ENCODE measurements at regions not wholly inside any gene's neighbourhood (a gene's known extent, or its start where the extent isn't known, plus 50 kb on each side); places are given as distances from the start of the nearest gene placed in this dataset.

DNA sequence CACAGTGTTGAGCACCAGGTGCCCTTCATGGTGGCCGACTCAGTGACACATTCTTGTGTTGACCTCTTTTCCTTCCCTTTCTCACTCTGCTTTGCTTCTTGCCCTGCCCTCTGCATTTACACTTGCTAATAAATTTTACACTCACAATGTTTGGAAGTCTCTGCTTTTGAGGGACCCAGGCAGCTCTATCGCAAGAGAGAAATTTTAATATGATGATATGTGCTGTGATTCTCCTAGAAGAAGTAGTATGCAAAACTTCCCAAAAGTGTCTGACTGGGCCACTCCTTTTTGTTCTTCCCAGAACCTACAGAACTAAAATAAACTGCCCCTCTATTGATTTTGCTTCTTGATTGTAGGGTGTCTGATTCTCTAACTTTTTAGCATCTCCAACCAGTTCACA lies 135.0 kb downstream of the IRS1 start:
- no peak overlapping the region for H3K4me3 ChIP-seq (ENCODE audit: low read length)
- H3K4me1 ChIP-seq (ENCODE audit: control insufficient read depth, low read depth, low read length): no peaks in the 10 kb centered on the region
- no peaks in the 10 kb centered on the region for H3K36me3 ChIP-seq (ENCODE audit: control insufficient read depth, low read depth, low read length)
- H3K27ac ChIP-seq (ENCODE audit: low read length): no peak overlapping the region
- no peaks in the 10 kb centered on the region for H3K9me3 ChIP-seq (ENCODE audit: control insufficient read depth, low read depth, low read length)
- no peak overlapping the region for H3K9ac ChIP-seq (ENCODE audit: low read length)
- H3K27me3 ChIP-seq (ENCODE audit: control insufficient read depth, insufficient read depth, low read length): no peaks in the 10 kb centered on the region

DNA sequence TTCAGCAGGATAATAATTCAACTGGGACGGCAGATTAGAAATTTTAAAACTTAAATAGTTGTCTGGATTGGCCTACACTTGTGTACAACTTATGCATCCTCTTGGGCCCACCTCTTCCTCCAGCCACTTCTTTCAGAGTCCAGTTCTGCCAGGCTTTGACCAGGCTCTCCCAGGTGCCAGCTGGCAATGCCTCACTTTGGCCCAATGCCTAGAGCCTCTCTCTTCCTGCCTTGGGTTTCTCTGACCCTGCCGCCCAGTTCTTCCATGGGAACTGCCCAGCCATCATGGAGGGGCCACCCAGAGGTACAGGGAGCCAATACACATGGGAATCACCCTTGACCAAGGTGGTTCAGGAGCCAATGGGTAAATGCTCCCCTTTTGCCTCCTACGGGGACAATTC lies 135.5 kb downstream of the IRS1 start:
- Histone ChIP-seq H3K36me3 (ENCODE audit: control insufficient read depth, low read depth, low read length) (no peaks in the 10 kb centered on the region), H3K27ac (ENCODE audit: low read length) (no peak overlapping the region), H3K27me3 (ENCODE audit: control insufficient read depth, insufficient read depth, low read length) (no peaks in the 10 kb centered on the region), H3K4me1 (ENCODE audit: control insufficient read depth, low read depth, low read length) (no peaks in the 10 kb centered on the region), H3K4me3 (ENCODE audit: low read length) (no peak overlapping the region), H3K9ac (ENCODE audit: low read length) (no peak overlapping the region), H3K9me3 (ENCODE audit: control insufficient read depth, low read depth, low read length) (no peaks in the 10 kb centered on the region)

DNA sequence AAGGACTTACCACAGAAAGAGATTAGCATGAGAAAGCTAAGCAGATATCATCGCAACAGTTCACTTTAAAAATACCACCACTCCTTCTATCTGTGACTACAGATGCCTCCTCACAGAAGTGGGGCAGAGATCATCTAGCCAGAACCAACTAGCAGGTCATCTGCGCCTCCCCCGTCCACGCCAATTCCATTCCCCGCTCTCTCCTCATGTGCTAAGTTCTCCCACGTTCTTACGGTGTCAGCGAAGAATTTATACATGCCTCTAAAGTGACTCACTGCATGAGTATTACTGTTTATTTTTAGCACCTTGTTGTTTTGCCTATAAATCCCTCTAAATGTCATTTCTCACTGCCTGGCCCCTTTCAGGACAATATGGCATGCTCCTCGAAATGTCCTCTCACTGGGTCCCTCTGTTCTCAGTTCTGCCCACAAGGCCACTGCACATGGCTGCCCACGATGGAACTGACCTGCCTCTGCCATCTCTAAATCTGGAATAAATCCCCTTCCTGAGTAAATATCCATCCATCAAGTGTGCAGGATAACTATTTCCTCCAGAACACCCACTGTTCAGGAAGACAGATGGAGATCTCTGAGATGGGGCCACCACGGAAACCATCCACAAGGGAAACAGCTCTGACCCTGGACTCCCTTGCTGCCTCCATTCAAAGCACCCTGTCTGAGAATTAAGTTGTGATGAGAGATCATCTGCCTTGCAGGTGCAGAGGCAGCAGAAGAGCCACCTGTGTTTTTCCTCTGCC lies 137.7 kb downstream of the IRS1 start:
- Histone ChIP-seq H3K4me1 (ENCODE audit: control insufficient read depth, low read depth, low read length) (no peaks in the 10 kb centered on the region), H3K27me3 (ENCODE audit: control insufficient read depth, insufficient read depth, low read length) (no peaks in the 10 kb centered on the region), H3K27ac (ENCODE audit: low read length) (no peak overlapping the region), H3K36me3 (ENCODE audit: control insufficient read depth, low read depth, low read length) (no peaks in the 10 kb centered on the region), H3K9me3 (ENCODE audit: control insufficient read depth, low read depth, low read length) (no peaks in the 10 kb centered on the region), H3K9ac (ENCODE audit: low read length) (no peak overlapping the region), H3K4me3 (ENCODE audit: low read length) (no peak overlapping the region)

- H3K9me3 ChIP-seq (ENCODE audit: control insufficient read depth, low read depth, low read length): no peaks in the 10 kb centered on the region
- H3K9ac ChIP-seq (ENCODE audit: low read length): no peak overlapping the region
- H3K27me3 ChIP-seq (ENCODE audit: control insufficient read depth, insufficient read depth, low read length): no peaks in the 10 kb centered on the region
- H3K36me3 ChIP-seq (ENCODE audit: control insufficient read depth, low read depth, low read length): no peaks in the 10 kb centered on the region
- no peak overlapping the region for H3K27ac ChIP-seq (ENCODE audit: low read length)
- no peaks in the 10 kb centered on the region for H3K4me1 ChIP-seq (ENCODE audit: control insufficient read depth, low read depth, low read length)
- no peak overlapping the region for H3K4me3 ChIP-seq (ENCODE audit: low read length)
These were observed 139.1 kb downstream of the IRS1 start for GRCh38 chr2:226660526-226660925.

- Histone ChIP-seq H3K36me3 (ENCODE audit: control insufficient read depth, low read depth, low read length) (no peaks in the 10 kb centered on the region), H3K27ac (ENCODE audit: low read length) (no peak overlapping the region), H3K9me3 (ENCODE audit: control insufficient read depth, low read depth, low read length) (no peaks in the 10 kb centered on the region), H3K4me3 (ENCODE audit: low read length) (no peak overlapping the region), H3K4me1 (ENCODE audit: control insufficient read depth, low read depth, low read length) (no peaks in the 10 kb centered on the region), H3K9ac (ENCODE audit: low read length) (no peak overlapping the region), H3K27me3 (ENCODE audit: control insufficient read depth, insufficient read depth, low read length) (no peaks in the 10 kb centered on the region)
These were observed 139.5 kb downstream of the IRS1 start for GRCh38 chr2:226660124-226660523.

DNA sequence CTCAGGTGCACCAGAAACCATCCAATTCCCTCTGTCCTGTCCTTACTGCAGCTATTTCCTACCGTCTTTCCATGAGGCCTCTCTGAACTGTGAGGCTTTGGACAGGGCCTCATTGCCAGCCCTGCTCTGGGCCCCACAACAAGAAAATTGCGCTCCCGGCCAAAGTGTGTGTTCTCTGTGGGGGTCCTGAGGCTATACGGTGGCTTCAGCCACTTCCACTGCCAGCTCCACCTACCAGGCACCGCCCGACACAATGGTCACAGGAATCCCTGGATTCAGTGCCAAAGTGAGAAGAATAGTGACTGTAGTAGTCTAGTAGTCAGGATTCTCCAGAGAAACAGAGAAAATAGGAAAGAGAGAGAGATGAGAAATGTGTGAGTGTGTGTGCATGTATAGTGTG lies 140.2 kb downstream of the IRS1 start:
- Histone ChIP-seq H3K9me3 (ENCODE audit: control insufficient read depth, low read depth, low read length) (no peaks in the 10 kb centered on the region), H3K9ac (ENCODE audit: low read length) (no peak overlapping the region), H3K27ac (ENCODE audit: low read length) (no peak overlapping the region), H3K4me1 (ENCODE audit: control insufficient read depth, low read depth, low read length) (no peaks in the 10 kb centered on the region), H3K36me3 (ENCODE audit: control insufficient read depth, low read depth, low read length) (no peaks in the 10 kb centered on the region), H3K27me3 (ENCODE audit: control insufficient read depth, insufficient read depth, low read length) (no peaks in the 10 kb centered on the region), H3K4me3 (ENCODE audit: low read length) (no peak overlapping the region)

DNA sequence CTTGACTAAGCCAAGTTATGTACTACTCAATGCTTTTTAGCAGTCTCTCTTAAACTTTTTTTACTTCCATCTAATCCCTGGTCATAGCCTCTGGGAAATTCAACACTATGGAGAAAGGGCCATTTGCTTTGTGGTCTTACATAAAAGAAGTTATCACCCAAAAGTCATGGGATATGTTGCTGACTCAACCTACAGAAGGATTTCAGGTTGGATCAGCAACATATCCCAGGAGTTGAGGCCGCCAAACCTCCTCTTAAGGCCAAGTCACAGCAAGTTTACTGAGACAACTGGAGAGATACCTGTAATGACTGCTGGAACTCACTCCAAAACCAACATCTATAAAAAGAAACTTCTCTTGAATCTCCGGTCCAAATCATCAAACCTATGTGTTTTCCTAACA lies 141.1 kb downstream of the IRS1 start:
- Histone ChIP-seq H3K9me3 (ENCODE audit: control insufficient read depth, low read depth, low read length) (no peaks in the 10 kb centered on the region), H3K27ac (ENCODE audit: low read length) (no peak overlapping the region), H3K27me3 (ENCODE audit: control insufficient read depth, insufficient read depth, low read length) (no peaks in the 10 kb centered on the region), H3K9ac (ENCODE audit: low read length) (no peak overlapping the region), H3K4me3 (ENCODE audit: low read length) (no peak overlapping the region), H3K36me3 (ENCODE audit: control insufficient read depth, low read depth, low read length) (no peaks in the 10 kb centered on the region), H3K4me1 (ENCODE audit: control insufficient read depth, low read depth, low read length) (no peaks in the 10 kb centered on the region)

DNA sequence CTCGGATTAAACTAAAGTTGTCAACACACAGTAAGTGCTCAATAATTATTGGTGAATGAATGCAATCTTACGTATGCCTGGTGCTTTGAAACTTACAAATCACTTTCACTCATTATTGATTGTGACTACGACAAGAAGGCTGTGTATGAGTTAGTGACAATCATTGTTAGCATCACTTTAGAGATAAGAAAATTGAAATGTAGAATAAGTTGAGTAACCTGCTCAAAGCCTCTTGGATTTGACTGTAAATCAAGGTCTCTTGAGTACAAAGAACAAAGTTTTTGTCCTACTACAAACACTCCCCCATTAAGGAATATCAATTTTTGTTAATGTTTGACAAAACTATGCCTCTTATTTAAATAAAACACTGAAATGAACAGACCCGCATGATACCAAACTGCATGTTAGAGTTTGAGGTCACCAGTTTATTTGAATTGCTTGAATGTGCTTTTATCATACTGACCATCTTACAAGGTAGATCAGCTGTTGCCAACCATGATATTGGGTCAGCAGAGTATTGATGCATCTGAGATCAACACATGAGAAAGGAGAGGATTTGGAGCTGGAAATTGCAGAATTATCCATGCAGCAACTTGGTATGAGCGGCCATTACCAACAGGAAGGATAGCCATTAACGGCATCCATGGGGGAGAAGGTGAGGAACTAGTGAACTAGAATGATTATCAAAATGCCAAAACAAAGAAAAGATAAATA lies 142.1 kb downstream of the IRS1 start:
- Histone ChIP-seq H3K27ac (ENCODE audit: low read length) (no peak overlapping the region), H3K36me3 (ENCODE audit: control insufficient read depth, low read depth, low read length) (no peaks in the 10 kb centered on the region), H3K9ac (ENCODE audit: low read length) (no peak overlapping the region)

DNA sequence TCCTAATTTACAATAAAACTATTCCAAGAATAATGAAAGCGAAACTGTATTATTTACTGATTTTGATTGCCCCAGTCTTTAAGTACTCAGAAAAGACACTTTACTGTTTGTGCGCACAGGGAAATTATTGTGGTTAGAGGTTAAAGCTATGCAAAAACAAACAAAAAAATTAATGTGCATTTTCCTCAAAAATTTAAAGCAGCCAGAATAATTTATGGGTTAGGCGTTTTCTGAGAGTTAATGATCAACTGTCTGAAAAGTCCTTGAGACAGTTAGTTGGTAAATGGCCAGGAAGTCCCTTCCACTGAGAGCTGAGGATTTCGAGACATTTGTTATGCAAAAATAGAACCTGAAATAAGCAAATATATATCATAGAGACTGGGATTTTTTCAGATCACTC lies 143.3 kb downstream of the IRS1 start:
- H3K27ac ChIP-seq (ENCODE audit: low read length): no peak overlapping the region
- no peak overlapping the region for H3K9ac ChIP-seq (ENCODE audit: low read length)
- no peak overlapping the region for H3K4me3 ChIP-seq (ENCODE audit: low read length)
- H3K27me3 ChIP-seq (ENCODE audit: control insufficient read depth, insufficient read depth, low read length): no peaks in the 10 kb centered on the region
- H3K4me1 ChIP-seq (ENCODE audit: control insufficient read depth, low read depth, low read length): no peaks in the 10 kb centered on the region
- H3K36me3 ChIP-seq (ENCODE audit: control insufficient read depth, low read depth, low read length): no peaks in the 10 kb centered on the region
- no peaks in the 10 kb centered on the region for H3K9me3 ChIP-seq (ENCODE audit: control insufficient read depth, low read depth, low read length)

More for the DNA sequence above, 142.1 kb downstream of the IRS1 start:
- Histone ChIP-seq H3K27me3 (ENCODE audit: control insufficient read depth, insufficient read depth, low read length) (no peaks in the 10 kb centered on the region), H3K9me3 (ENCODE audit: control insufficient read depth, low read depth, low read length) (no peaks in the 10 kb centered on the region), H3K4me1 (ENCODE audit: control insufficient read depth, low read depth, low read length) (no peaks in the 10 kb centered on the region), H3K4me3 (ENCODE audit: low read length) (no peak overlapping the region)

GRCh38 chr2:226655871-226656270 lies 143.7 kb downstream of the IRS1 start:
- no peaks in the 10 kb centered on the region for H3K36me3 ChIP-seq (ENCODE audit: control insufficient read depth, low read depth, low read length)
- H3K4me1 ChIP-seq (ENCODE audit: control insufficient read depth, low read depth, low read length): peaks cover 1% of the 10 kb centered on the region
- no peak overlapping the region for H3K4me3 ChIP-seq (ENCODE audit: low read length)
- no peaks in the 10 kb centered on the region for H3K27me3 ChIP-seq (ENCODE audit: control insufficient read depth, insufficient read depth, low read length)
- no peak overlapping the region for H3K27ac ChIP-seq (ENCODE audit: low read length)
- H3K9ac ChIP-seq (ENCODE audit: low read length): no peak overlapping the region
- no peaks in the 10 kb centered on the region for H3K9me3 ChIP-seq (ENCODE audit: control insufficient read depth, low read depth, low read length)

DNA sequence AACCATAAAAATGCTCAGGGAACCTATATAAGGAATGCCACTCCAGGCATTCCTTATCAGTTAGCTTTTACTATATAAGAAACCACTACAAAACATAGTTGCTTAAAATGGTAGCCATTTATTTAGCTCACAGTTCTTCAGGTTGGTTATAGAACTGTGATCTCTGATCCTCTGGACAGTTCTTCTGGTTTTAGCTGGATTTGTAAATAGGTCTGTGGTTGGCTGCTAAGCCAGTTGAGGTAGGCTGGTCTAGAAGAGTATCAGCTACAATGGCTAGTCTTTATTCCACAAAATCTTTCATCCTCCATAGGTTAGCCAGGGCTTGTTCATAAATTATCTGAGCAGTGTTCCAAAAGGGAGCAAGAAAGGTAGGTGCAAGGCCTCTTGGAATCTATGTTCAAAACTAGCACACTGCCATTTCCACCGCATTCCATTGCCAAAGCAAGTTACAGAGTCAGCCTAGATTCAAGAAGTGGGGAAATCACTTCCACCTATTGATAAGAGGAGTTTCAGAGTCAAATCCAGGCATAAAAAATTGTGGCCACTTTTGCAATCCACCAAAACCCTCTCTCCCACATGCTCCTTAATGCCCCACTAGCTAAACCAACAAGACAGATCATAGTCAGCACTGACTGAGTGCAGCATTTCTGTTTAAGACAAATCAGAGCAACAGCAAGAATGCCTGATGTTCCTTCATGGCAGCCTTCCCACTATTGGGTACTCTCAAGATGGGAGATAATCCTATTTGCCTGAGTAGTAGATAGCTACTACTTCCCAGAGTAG lies 146.4 kb downstream of the IRS1 start:
- Histone ChIP-seq H3K27me3 (ENCODE audit: control insufficient read depth, insufficient read depth, low read length) (no peaks in the 10 kb centered on the region), H3K36me3 (ENCODE audit: control insufficient read depth, low read depth, low read length) (no peaks in the 10 kb centered on the region), H3K9me3 (ENCODE audit: control insufficient read depth, low read depth, low read length) (peaks cover 4% of the 10 kb centered on the region), H3K9ac (ENCODE audit: low read length) (no peak overlapping the region), H3K27ac (ENCODE audit: low read length) (no peak overlapping the region), H3K4me1 (ENCODE audit: control insufficient read depth, low read depth, low read length) (peaks cover 16% of the 10 kb centered on the region), H3K4me3 (ENCODE audit: low read length) (no peak overlapping the region)
